CD4-positive, alpha-beta memory T cell (primary cell): ENCODE measurements at regions not wholly inside any gene's neighbourhood (a gene's known extent, or its start where the extent isn't known, plus 50 kb on each side); places are given as distances from the start of the nearest gene placed in this dataset.

ENCODE experiments used
- CTCF ChIA-PET: fragments of 350-600 bp; sonication (Branson Sonifier 250); formaldehyde crosslinking; loops from one replicate; lab custom pipeline; 2021; ENCODE audit warnings: inconsistent platforms; ENCODE audit not compliant: partially characterized antibody; lab: Charles Lee
- POLR2A ChIA-PET: fragments of 350-600 bp; sonication (Branson Sonifier 250); formaldehyde crosslinking; loops from one replicate; lab custom pipeline; 2021; ENCODE audit not compliant: partially characterized antibody; lab: Charles Lee
- DNase-seq, 5 donors: peaks; one replicate each; pipeline versions ENCODE4 v3.0.0 to v3.0.0-alpha.2; 2020 to 2022; ENCODE audit warnings: mixed read lengths in 1 of 5
- H3K27ac ChIP-seq: one replicate; pipeline ENCODE4 v1.7.0; 2013; ENCODE audit warnings: low read depth, low read length
- H3K27me3 ChIP-seq: 2 replicates; pipeline ENCODE4 v1.7.0; 2013; ENCODE audit warnings: mild to moderate bottlenecking, low read length, moderate library complexity; ENCODE audit not compliant: insufficient read depth
- H3K36me3 ChIP-seq: 2 replicates; pipeline ENCODE4 v1.7.0; 2013; ENCODE audit warnings: mild to moderate bottlenecking, low read length, moderate library complexity; ENCODE audit not compliant: insufficient read depth
- H3K4me1 ChIP-seq: 2 replicates; pipeline ENCODE4 v1.7.0; 2013; ENCODE audit warnings: mild to moderate bottlenecking, low read length, moderate library complexity; ENCODE audit not compliant: insufficient read depth
- H3K4me3 ChIP-seq, 2 donors: one replicate each; pipeline ENCODE4 v1.7.0; 2013; ENCODE audit warnings: low read length in 2 of 2, mild to moderate bottlenecking in 1 of 2
- H3K9me3 ChIP-seq, 2 donors: one replicate each; pipeline ENCODE4 v1.7.0; 2013; ENCODE audit warnings: low read length in 2 of 2, control low read depth in 1 of 2; ENCODE audit not compliant: control insufficient read depth in 1 of 2
- H3K27ac Mint-ChIP-seq, 7 donors: one replicate each; pipeline ENCODE4 v1.8.0; 2020 to 2021; ENCODE audit warnings: mixed read lengths in 7 of 7, mild to moderate bottlenecking in 6 of 7, inconsistent platforms in 3 of 7, moderate library complexity in 3 of 7
- H3K27me3 Mint-ChIP-seq, 2 donors: one replicate each; pipeline ENCODE4 v1.8.0; 2020 to 2021; ENCODE audit warnings: mixed read lengths in 2 of 2
- H3K36me3 Mint-ChIP-seq, 2 donors: one replicate each; pipeline ENCODE4 v1.8.0; 2020 to 2021; ENCODE audit warnings: mixed read lengths in 2 of 2, inconsistent platforms in 1 of 2, mild to moderate bottlenecking in 1 of 2
- H3K4me1 Mint-ChIP-seq, 4 donors: one replicate each; pipeline ENCODE4 v1.8.0; 2020 to 2021; ENCODE audit warnings: mixed read lengths in 4 of 4, mild to moderate bottlenecking in 1 of 4
- H3K4me3 Mint-ChIP-seq, 8 donors: one replicate each; pipeline ENCODE4 v1.8.0; 2020 to 2021; ENCODE audit warnings: mixed read lengths in 8 of 8, mild to moderate bottlenecking in 7 of 8, moderate library complexity in 6 of 8, inconsistent platforms in 3 of 8
- H3K9me3 Mint-ChIP-seq, 8 donors: one replicate each; pipeline ENCODE4 v1.8.0; 2020 to 2021; ENCODE audit warnings: mixed read lengths in 8 of 8, mild to moderate bottlenecking in 5 of 8, inconsistent platforms in 3 of 8, moderate library complexity in 1 of 8
- intact Hi-C: fragments of 100-400 bp; cut with micrococcal nuclease; formaldehyde crosslinking; loops from one replicate; pipeline ENCODE4 v1.15.1; 2023

- Mint-ChIP-seq H3K4me1 (no peaks in the 10 kb centered on the region), H3K27ac (no peak overlapping the region), H3K9me3 (no peaks in the 10 kb centered on the region), H3K4me3 (no peak overlapping the region), H3K27me3 (peaks cover 5 to 18% of the 10 kb centered on the region in 2 donors), H3K36me3 (no peaks in the 10 kb centered on the region)
- Histone ChIP-seq H3K4me1 (no peaks in the 10 kb centered on the region), H3K27ac (no peak overlapping the region), H3K4me3 (no peak overlapping the region), H3K9me3 (no peaks in the 10 kb centered on the region), H3K36me3 (no peaks in the 10 kb centered on the region), H3K27me3 (no peaks in the 10 kb centered on the region)
- ChIA-PET CTCF (no interaction called here), POLR2A (no interaction called here)
- no peak for DNase-seq
- intact Hi-C loops: no loop called here
Observed at GRCh38 chr10:30178356-30178964, 119.1 kb upstream of the JCAD start.

GRCh38 chr10:30176776-30177533 is 117.6 kb upstream of the JCAD start:
- Mint-ChIP-seq H3K9me3 (no peaks in the 10 kb centered on the region), H3K27me3 (peaks cover 5 to 16% of the 10 kb centered on the region in 2 donors), H3K4me3 (no peak overlapping the region), H3K4me1 (no peaks in the 10 kb centered on the region), H3K27ac (no peak overlapping the region), H3K36me3 (no peaks in the 10 kb centered on the region)
- intact Hi-C loops: no loop called here
- H3K9me3 ChIP-seq: no peaks in the 10 kb centered on the region
- no peaks in the 10 kb centered on the region for H3K4me1 ChIP-seq
- H3K27me3 ChIP-seq: no peaks in the 10 kb centered on the region
- CTCF ChIA-PET: no interaction called here
- no peaks in the 10 kb centered on the region for H3K36me3 ChIP-seq
- H3K27ac ChIP-seq: no peak overlapping the region
- H3K4me3 ChIP-seq: no peak overlapping the region
- POLR2A ChIA-PET: no interaction called here
- no peak for DNase-seq

- Histone ChIP-seq H3K4me3 (no peak overlapping the region), H3K27ac (no peak overlapping the region), H3K27me3 (no peaks in the 10 kb centered on the region), H3K9me3 (no peaks in the 10 kb centered on the region), H3K4me1 (no peaks in the 10 kb centered on the region), H3K36me3 (no peaks in the 10 kb centered on the region)
- POLR2A ChIA-PET: no interaction called here
- Mint-ChIP-seq H3K9me3 (no peaks in the 10 kb centered on the region), H3K4me1 (no peaks in the 10 kb centered on the region), H3K4me3 (no peak overlapping the region), H3K36me3 (no peaks in the 10 kb centered on the region), H3K27ac (no peak overlapping the region), H3K27me3 (peaks cover 7 to 17% of the 10 kb centered on the region in 2 donors)
- CTCF ChIA-PET: no interaction called here
- no peak for DNase-seq
- intact Hi-C loops: no loop called here
Observed at GRCh38 chr10:30176182-30176581, 116.8 kb upstream of the JCAD start.

- Mint-ChIP-seq H3K9me3 (peaks cover 0 to 2% (median 0%) of the 10 kb centered on the region in 8 donors), H3K4me1 (no peaks in the 10 kb centered on the region), H3K36me3 (no peaks in the 10 kb centered on the region), H3K27ac (no peak overlapping the region), H3K27me3 (peaks cover 20 to 23% of the 10 kb centered on the region in 2 donors), H3K4me3 (no peak overlapping the region)
- DNase-seq: no peak
- intact Hi-C loops: no loop called here
- CTCF ChIA-PET: interaction anchor here (0.6 kb wide), 1 partner anchor 1028 kb away, joined by 4 read pairs; no protein-coding TSS in a partner anchor
- POLR2A ChIA-PET: no interaction called here
- Histone ChIP-seq H3K27ac (no peak overlapping the region), H3K4me1 (no peaks in the 10 kb centered on the region), H3K27me3 (no peaks in the 10 kb centered on the region), H3K4me3 (no peak overlapping the region), H3K36me3 (no peaks in the 10 kb centered on the region), H3K9me3 (no peaks in the 10 kb centered on the region)
Observed at GRCh38 chr10:30172673-30173072, 113.3 kb upstream of the JCAD start.

- Histone ChIP-seq H3K9me3 (no peaks in the 10 kb centered on the region), H3K4me3 (no peak overlapping the region), H3K27ac (no peak overlapping the region), H3K27me3 (no peaks in the 10 kb centered on the region), H3K36me3 (no peaks in the 10 kb centered on the region), H3K4me1 (no peaks in the 10 kb centered on the region)
- Mint-ChIP-seq H3K27me3 (peaks cover 22 to 25% of the 10 kb centered on the region in 2 donors), H3K4me3 (no peak overlapping the region), H3K4me1 (no peaks in the 10 kb centered on the region), H3K36me3 (no peaks in the 10 kb centered on the region), H3K9me3 (peaks cover 0 to 2% (median 0%) of the 10 kb centered on the region in 8 donors), H3K27ac (no peak overlapping the region)
- ChIA-PET CTCF (no interaction called here), POLR2A (no interaction called here)
- DNase-seq: no peak
- intact Hi-C loops: no loop called here
Observed at GRCh38 chr10:30172091-30172490, 112.7 kb upstream of the JCAD start.

GRCh38 chr10:30171601-30172000 is 112.2 kb upstream of the JCAD start:
- Histone ChIP-seq H3K4me1 (no peaks in the 10 kb centered on the region), H3K9me3 (no peaks in the 10 kb centered on the region), H3K36me3 (no peaks in the 10 kb centered on the region), H3K27ac (no peak overlapping the region), H3K27me3 (no peaks in the 10 kb centered on the region), H3K4me3 (no peak overlapping the region)
- no peak for DNase-seq
- no peak overlapping the region for H3K27ac Mint-ChIP-seq
- H3K36me3 Mint-ChIP-seq: no peaks in the 10 kb centered on the region
- H3K4me3 Mint-ChIP-seq: no peak overlapping the region
- H3K4me1 Mint-ChIP-seq: no peaks in the 10 kb centered on the region
- H3K9me3 Mint-ChIP-seq: peaks cover 0 to 2% (median 0%) of the 10 kb centered on the region in 8 donors
- CTCF ChIA-PET: no interaction called here
- H3K27me3 Mint-ChIP-seq: peaks cover 23 to 26% of the 10 kb centered on the region in 2 donors
- intact Hi-C loops: no loop called here
- POLR2A ChIA-PET: no interaction called here

GRCh38 chr10:30170814-30171213 is 111.4 kb upstream of the JCAD start:
- DNase-seq: no peak
- no peaks in the 10 kb centered on the region for H3K4me1 Mint-ChIP-seq
- Histone ChIP-seq H3K9me3 (no peaks in the 10 kb centered on the region), H3K4me3 (no peak overlapping the region), H3K27ac (no peak overlapping the region), H3K4me1 (no peaks in the 10 kb centered on the region), H3K36me3 (no peaks in the 10 kb centered on the region), H3K27me3 (no peaks in the 10 kb centered on the region)
- H3K27ac Mint-ChIP-seq: no peak overlapping the region
- intact Hi-C loops: no loop called here
- peaks cover 0 to 3% (median 0%) of the 10 kb centered on the region in 8 donors for H3K9me3 Mint-ChIP-seq
- peaks cover 23% of the 10 kb centered on the region in 2 donors for H3K27me3 Mint-ChIP-seq
- H3K4me3 Mint-ChIP-seq: no peak overlapping the region
- POLR2A ChIA-PET: no interaction called here
- CTCF ChIA-PET: no interaction called here
- no peaks in the 10 kb centered on the region for H3K36me3 Mint-ChIP-seq
